SU-DHL-6 (cell line): ENCODE measurements at regions not wholly inside any gene's neighbourhood (a gene's known extent, or its start where the extent isn't known, plus 50 kb on each side); places are given as distances from the start of the nearest gene placed in this dataset.

Experiments used
- EZH2phosphoT487 ChIP-seq: fragments of 200-600 bp; sonication (generic), shearing (Covaris generic); conservative IDR thresholded peaks from 2 replicates; pipeline ENCODE4 v1.6.1; 2018; ENCODE audit warnings: mild to moderate bottlenecking, antibody characterized with exemption, low read length, moderate library complexity, mixed read lengths
- TF ChIP-seq, protein P1 (sequence below): fragments of 200-600 bp; sonication (generic); IDR thresholded peaks from one replicate; pipeline ENCODE4 v1.5.1; 2017; ENCODE audit warnings: antibody characterized with exemption, mild to moderate bottlenecking, low read length, moderate library complexity; ENCODE audit not compliant: insufficient read depth, poor library complexity, severe bottlenecking

DNA sequence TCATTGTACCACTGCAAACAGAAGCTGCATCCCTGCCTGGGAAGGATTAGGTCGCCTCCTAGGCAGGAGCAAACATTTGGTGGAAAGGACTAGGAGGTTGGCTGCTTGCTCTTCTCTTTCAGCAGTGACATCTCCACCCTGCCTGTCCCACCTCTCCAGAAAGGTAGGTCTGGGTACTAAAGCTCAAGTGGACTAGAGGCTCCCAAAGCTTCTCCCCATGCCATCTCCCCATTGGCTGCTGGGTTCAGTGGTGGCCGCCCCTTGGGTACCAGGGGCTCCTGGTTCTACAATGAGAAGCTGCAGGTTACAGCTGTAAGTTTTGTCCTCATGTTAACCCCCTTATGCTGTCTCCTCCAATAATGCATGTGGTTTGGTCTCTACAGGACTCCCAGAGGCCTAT lies 180.7 kb upstream of the MKI67 start:
- TF ChIP-seq, protein P1, sequence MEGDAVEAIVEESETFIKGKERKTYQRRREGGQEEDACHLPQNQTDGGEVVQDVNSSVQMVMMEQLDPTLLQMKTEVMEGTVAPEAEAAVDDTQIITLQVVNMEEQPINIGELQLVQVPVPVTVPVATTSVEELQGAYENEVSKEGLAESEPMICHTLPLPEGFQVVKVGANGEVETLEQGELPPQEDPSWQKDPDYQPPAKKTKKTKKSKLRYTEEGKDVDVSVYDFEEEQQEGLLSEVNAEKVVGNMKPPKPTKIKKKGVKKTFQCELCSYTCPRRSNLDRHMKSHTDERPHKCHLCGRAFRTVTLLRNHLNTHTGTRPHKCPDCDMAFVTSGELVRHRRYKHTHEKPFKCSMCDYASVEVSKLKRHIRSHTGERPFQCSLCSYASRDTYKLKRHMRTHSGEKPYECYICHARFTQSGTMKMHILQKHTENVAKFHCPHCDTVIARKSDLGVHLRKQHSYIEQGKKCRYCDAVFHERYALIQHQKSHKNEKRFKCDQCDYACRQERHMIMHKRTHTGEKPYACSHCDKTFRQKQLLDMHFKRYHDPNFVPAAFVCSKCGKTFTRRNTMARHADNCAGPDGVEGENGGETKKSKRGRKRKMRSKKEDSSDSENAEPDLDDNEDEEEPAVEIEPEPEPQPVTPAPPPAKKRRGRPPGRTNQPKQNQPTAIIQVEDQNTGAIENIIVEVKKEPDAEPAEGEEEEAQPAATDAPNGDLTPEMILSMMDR, result no peak
- TF ChIP-seq EZH2phosphoT487, result no peak
